ENCODE measurements at regions not wholly inside any gene's neighbourhood (a gene's known extent, or its start where the extent isn't known, plus 50 kb on each side); places are given as distances from the start of the nearest gene placed in this dataset.
"Not testable (repeated sequence)": the region's sequence is repeated elsewhere in the genome, so short reads cannot be mapped to it uniquely, and the experiment has no call there.

GRCh38 chr10:63058236-63058635 lies 74.9 kb upstream of the NRBF2 start:
- TF ChIP-seq, protein P1, sequence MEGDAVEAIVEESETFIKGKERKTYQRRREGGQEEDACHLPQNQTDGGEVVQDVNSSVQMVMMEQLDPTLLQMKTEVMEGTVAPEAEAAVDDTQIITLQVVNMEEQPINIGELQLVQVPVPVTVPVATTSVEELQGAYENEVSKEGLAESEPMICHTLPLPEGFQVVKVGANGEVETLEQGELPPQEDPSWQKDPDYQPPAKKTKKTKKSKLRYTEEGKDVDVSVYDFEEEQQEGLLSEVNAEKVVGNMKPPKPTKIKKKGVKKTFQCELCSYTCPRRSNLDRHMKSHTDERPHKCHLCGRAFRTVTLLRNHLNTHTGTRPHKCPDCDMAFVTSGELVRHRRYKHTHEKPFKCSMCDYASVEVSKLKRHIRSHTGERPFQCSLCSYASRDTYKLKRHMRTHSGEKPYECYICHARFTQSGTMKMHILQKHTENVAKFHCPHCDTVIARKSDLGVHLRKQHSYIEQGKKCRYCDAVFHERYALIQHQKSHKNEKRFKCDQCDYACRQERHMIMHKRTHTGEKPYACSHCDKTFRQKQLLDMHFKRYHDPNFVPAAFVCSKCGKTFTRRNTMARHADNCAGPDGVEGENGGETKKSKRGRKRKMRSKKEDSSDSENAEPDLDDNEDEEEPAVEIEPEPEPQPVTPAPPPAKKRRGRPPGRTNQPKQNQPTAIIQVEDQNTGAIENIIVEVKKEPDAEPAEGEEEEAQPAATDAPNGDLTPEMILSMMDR (IDR thresholded peaks at IDR 0.05; ENCODE audit: control insufficient read depth, insufficient read depth, low read depth, low read length, missing control alignments): no peak
- no peak overlapping the region for H3K4me3 ChIP-seq (ENCODE audit: control insufficient read depth, low read depth, low read length)
- DNase-seq (ENCODE audit: low read depth): no peak

GRCh38 chr10:63057509-63057908 lies 75.6 kb upstream of the NRBF2 start:
- H3K4me3 ChIP-seq (ENCODE audit: control insufficient read depth, low read depth, low read length): no peak overlapping the region
- no peak for DNase-seq (ENCODE audit: low read depth)
- TF ChIP-seq, protein P1 (IDR thresholded peaks at IDR 0.05; ENCODE audit: control insufficient read depth, insufficient read depth, low read depth, low read length, missing control alignments): no peak

- no peak for DNase-seq (ENCODE audit: low read depth)
- H3K4me3 ChIP-seq (ENCODE audit: control insufficient read depth, low read depth, low read length): no peak overlapping the region
- TF ChIP-seq, protein P1 (IDR thresholded peaks at IDR 0.05; ENCODE audit: control insufficient read depth, insufficient read depth, low read depth, low read length, missing control alignments): no peak
Measured at GRCh38 chr10:63055705-63056104, 77.4 kb upstream of the NRBF2 start.

- no peak for DNase-seq (ENCODE audit: low read depth)
- TF ChIP-seq, protein P1 (IDR thresholded peaks at IDR 0.05; ENCODE audit: control insufficient read depth, insufficient read depth, low read depth, low read length, missing control alignments): no peak
- H3K4me3 ChIP-seq (ENCODE audit: control insufficient read depth, low read depth, low read length): no peak overlapping the region
Measured at GRCh38 chr10:63054889-63055611, 78.1 kb upstream of the NRBF2 start.

GRCh38 chr10:63052083-63052482 lies 81.0 kb upstream of the NRBF2 start:
- TF ChIP-seq, protein P1 (IDR thresholded peaks at IDR 0.05; ENCODE audit: control insufficient read depth, insufficient read depth, low read depth, low read length, missing control alignments): no peak
- DNase-seq (ENCODE audit: low read depth): no peak
- H3K4me3 ChIP-seq (ENCODE audit: control insufficient read depth, low read depth, low read length): no peak overlapping the region

GRCh38 chr10:63042256-63042655 lies 90.9 kb upstream of the NRBF2 start:
- no peak overlapping the region for H3K4me3 ChIP-seq (ENCODE audit: control insufficient read depth, low read depth, low read length)
- no peak for DNase-seq (ENCODE audit: low read depth)
- TF ChIP-seq, protein P1 (IDR thresholded peaks at IDR 0.05; ENCODE audit: control insufficient read depth, insufficient read depth, low read depth, low read length, missing control alignments): no peak

- not testable (repeated sequence) for DNase-seq (ENCODE audit: low read depth); H3K4me3 ChIP-seq (ENCODE audit: control insufficient read depth, low read depth, low read length)
Measured at GRCh38 chr10:63033616-63034185, 99.4 kb upstream of the NRBF2 start.
